Lower leg skin (tissue), 4 donors: ENCODE measurements at regions not wholly inside any gene's neighbourhood (a gene's known extent, or its start where the extent isn't known, plus 50 kb on each side); places are given as distances from the start of the nearest gene placed in this dataset.

Experiments
- DNase-seq, 2 donors: peaks; one replicate each; pipeline ENCODE4 v3.0.0-alpha.2; 2019; ENCODE audit warnings: low spot score in 2 of 2
- H3K4me3 ChIP-seq: fragments of 200-600 bp; sonication (generic); 2 replicates; pipeline ENCODE4 v1.5.1; 2017; ENCODE audit warnings: mild to moderate bottlenecking, low read depth; ENCODE audit not compliant: poor library complexity, severe bottlenecking
- CTCF ChIP-seq, 3 donors: fragments of 450-650 bp; IDR thresholded peaks; one replicate each; pipeline ENCODE4 v1.5.1; 2016; ENCODE audit warnings: antibody characterized with exemption in 3 of 3, mild to moderate bottlenecking in 3 of 3, moderate library complexity in 2 of 3
- POLR2A ChIP-seq, 2 donors: fragments of 450-650 bp; IDR thresholded peaks; one replicate each; pipeline ENCODE4 v1.6.1; 2016 to 2017; ENCODE audit warnings: antibody characterized with exemption in 2 of 2, mild to moderate bottlenecking in 1 of 2, moderate library complexity in 1 of 2
- WGBS, 2 donors: methylation state at CpG; one replicate each; pipeline ENCODE4 v1.1.5; 2018; 5-methylcytosine and 5-hydroxymethylcytosine counted together
- intact Hi-C: fragments of 100-400 bp; cut with DNase I; formaldehyde crosslinking; loops from one replicate; pipeline ENCODE4 v1.15.0; 2023; ENCODE audit warnings: low total_unique reads

DNA sequence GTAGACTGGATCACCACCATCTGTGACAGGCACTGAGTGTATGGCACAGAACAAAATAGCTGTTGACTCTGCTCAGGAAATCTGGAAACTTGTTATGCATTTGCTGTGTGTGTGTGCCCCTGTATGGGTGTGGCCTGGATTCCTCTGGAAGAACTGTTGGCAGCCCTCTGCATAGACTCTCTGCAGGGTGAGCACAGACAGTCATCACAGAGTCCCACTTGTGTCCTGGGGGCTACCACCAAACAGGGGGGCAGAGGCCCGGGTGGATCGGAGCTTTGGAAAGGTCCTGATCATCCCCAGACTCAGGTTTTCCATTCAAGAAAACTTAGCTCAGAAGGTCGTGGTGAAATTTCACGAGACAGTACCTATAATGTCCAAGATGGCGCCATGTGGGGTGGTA is 258.6 kb downstream of the SOX11 start:
- H3K4me3 ChIP-seq, result no peak overlapping the region
- DNase-seq, result peak in 1 of 2 donors; percentile 50
- 81 to 84% methylated on average over 5 of the region's 5 CpGs for WGBS, 2 donors
- TF ChIP-seq CTCF (IDR thresholded peaks at IDR 0.05), result no peak
- no peak for TF ChIP-seq POLR2A (IDR thresholded peaks at IDR 0.05)
- intact Hi-C loops, result no loop called here

DNA sequence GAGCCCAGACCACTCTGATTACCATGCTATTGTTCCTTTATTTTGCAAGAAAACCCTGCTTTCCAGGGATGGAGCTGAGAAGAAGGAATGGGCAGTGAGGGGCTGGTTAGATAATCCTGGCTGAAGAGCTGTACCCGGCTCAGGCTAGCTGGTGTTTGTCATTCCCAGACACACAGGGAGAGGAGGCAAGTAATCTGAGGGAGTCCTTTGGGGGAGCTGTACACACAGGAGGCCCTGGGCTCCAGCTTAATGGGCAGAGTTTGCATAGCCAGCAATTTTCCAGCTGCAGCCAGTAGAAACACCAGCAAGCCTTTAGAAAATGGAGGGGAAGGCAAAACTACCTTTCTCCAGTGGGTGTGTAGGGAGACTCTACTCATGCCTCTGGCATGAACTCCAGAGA is 259.3 kb downstream of the SOX11 start:
- no peak for TF ChIP-seq CTCF (IDR thresholded peaks at IDR 0.05)
- no peak for TF ChIP-seq POLR2A (IDR thresholded peaks at IDR 0.05)
- WGBS, 2 donors, result 79 to 86% methylated on average over 1 of the region's 1 CpG
- H3K4me3 ChIP-seq, result no peak overlapping the region
- intact Hi-C loops, result no loop called here
- no peak for DNase-seq

DNA sequence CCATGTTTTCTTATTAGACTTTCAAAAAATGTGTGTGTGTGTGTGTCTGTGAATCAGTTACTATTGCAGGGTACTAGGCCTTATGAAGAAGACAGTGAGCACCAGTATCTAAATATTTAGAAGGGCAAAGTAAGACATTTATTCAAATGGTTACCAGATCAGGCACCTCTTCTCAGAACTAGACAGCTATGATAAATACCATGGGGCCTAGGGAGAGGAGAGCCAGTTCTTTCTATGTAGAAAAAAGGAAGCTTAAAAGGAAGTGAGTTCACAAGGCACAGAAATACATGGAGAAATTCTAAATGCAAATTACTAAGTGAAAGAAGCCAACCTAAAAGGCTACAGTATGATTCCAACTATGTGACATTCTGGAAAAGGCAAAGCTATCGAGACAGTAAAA is 261.3 kb downstream of the SOX11 start:
- DNase-seq, result no peak
- 62 to 64% methylated on average over 1 of the region's 1 CpG for WGBS, 2 donors
- TF ChIP-seq POLR2A (IDR thresholded peaks at IDR 0.05), result no peak
- TF ChIP-seq CTCF (IDR thresholded peaks at IDR 0.05), result no peak
- no peak overlapping the region for H3K4me3 ChIP-seq
- intact Hi-C loops, result no loop called here

DNA sequence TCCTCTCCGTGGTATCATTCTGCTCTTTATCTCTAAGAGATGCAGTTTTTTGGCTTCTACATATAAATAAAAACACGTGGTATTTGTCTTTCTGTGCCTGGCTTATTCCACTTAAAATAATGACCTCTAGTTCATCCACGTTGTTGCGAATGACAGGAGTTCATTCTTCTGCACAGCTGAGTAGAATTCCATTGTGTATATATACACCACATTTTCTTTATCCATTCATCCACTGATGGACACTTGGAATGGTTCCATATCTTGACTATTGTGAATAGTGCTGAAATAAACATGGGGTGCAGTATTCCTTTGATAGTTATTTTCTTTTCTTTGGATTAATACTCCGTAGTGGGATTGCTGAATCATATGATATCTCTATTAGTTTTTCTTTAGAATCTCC is 262.3 kb downstream of the SOX11 start:
- 75 to 77% methylated on average over 5 of the region's 5 CpGs for WGBS, 2 donors
- intact Hi-C loops, result no loop called here
- TF ChIP-seq POLR2A (IDR thresholded peaks at IDR 0.05) (no peak), CTCF (IDR thresholded peaks at IDR 0.05) (no peak)
- no peak for DNase-seq
- no peak overlapping the region for H3K4me3 ChIP-seq

GRCh38 chr2:5955921-5956320 is 263.7 kb downstream of the SOX11 start:
- intact Hi-C loops, result no loop called here
- H3K4me3 ChIP-seq, result no peak overlapping the region
- DNase-seq, result no peak
- TF ChIP-seq CTCF (IDR thresholded peaks at IDR 0.05) (no peak), POLR2A (IDR thresholded peaks at IDR 0.05) (no peak)
